SU-DHL-6 (cell line): ENCODE measurements at regions not wholly inside any gene's neighbourhood (a gene's known extent, or its start where the extent isn't known, plus 50 kb on each side); places are given as distances from the start of the nearest gene placed in this dataset.

Experiments used
- H2AFZ ChIP-seq: fragments of 200-600 bp; sonication (generic); 2 replicates; pipeline ENCODE4 v1.6.1; 2014; ENCODE audit warnings: low read depth, mild to moderate bottlenecking, moderate library complexity, mixed read lengths, antibody characterized with exemption, low read length; ENCODE audit not compliant: severe bottlenecking
- H3F3A ChIP-seq: fragments of 200-600 bp; shearing (Covaris generic); 2 replicates; pipeline ENCODE4 v1.6.0; 2016; ENCODE audit warnings: antibody characterized with exemption, mild to moderate bottlenecking; ENCODE audit not compliant: insufficient read depth
- H3K27ac ChIP-seq: fragments of 200-600 bp; sonication (generic); 2 replicates; pipeline ENCODE4 v1.5.1; 2016; ENCODE audit warnings: low read depth, mild to moderate bottlenecking, low read length, moderate library complexity, mixed read lengths
- H3K27me3 ChIP-seq: fragments of 200-600 bp; sonication (generic), shearing (Covaris generic); 2 replicates; pipeline ENCODE4 v1.6.0; 2014; ENCODE audit warnings: mild to moderate bottlenecking, low read length
- H3K36me3 ChIP-seq: fragments of 200-600 bp; sonication (generic); 2 replicates; pipeline ENCODE4 v1.6.1; 2014; ENCODE audit warnings: mild to moderate bottlenecking, low read length, mixed read lengths
- H3K4me2 ChIP-seq: fragments of 300-600, 200-600 bp; shearing (Covaris generic), sonication (generic); 2 replicates; pipeline ENCODE4 v1.6.0; 2014; ENCODE audit warnings: low read length, low read depth, mild to moderate bottlenecking; ENCODE audit not compliant: poor library complexity, severe bottlenecking
- H3K4me3 ChIP-seq: fragments of 200-600 bp; sonication (generic); 2 replicates; pipeline ENCODE4 v1.5.1; 2014; ENCODE audit warnings: antibody characterized with exemption, low read length, mild to moderate bottlenecking, mixed read lengths; ENCODE audit not compliant: insufficient read depth, poor library complexity, severe bottlenecking
- H3K79me2 ChIP-seq: fragments of 200-600 bp; sonication (generic); 2 replicates; pipeline ENCODE4 v1.6.1; 2014; ENCODE audit warnings: mild to moderate bottlenecking, low read length, moderate library complexity; ENCODE audit not compliant: insufficient read depth
- H3K9ac ChIP-seq: fragments of 200-600 bp; sonication (generic); 2 replicates; pipeline ENCODE4 v1.7.0; 2014; ENCODE audit warnings: mild to moderate bottlenecking, low read length
- H3K9me2 ChIP-seq: fragments of 200-600 bp; sonication (generic); replicated peaks from 2 replicates; pipeline ENCODE4 v1.6.1; 2014; ENCODE audit warnings: low read length; ENCODE audit not compliant: insufficient read depth
- H3K9me3 ChIP-seq: fragments of 200-600 bp; sonication (generic); 2 replicates; pipeline ENCODE4 v1.6.1; 2014; ENCODE audit warnings: low read length, mixed read lengths; ENCODE audit not compliant: insufficient read depth
- H4K20me1 ChIP-seq: fragments of 200-600 bp; sonication (generic); 2 replicates; pipeline ENCODE4 v1.6.1; 2014; ENCODE audit warnings: low read depth, mild to moderate bottlenecking, antibody characterized with exemption, low read length, moderate library complexity, mixed read lengths
- EZH2phosphoT487 ChIP-seq: fragments of 200-600 bp; sonication (generic), shearing (Covaris generic); conservative IDR thresholded peaks from 2 replicates; pipeline ENCODE4 v1.6.1; 2018; ENCODE audit warnings: mild to moderate bottlenecking, antibody characterized with exemption, low read length, moderate library complexity, mixed read lengths
- TF ChIP-seq, protein P1 (sequence below): fragments of 200-600 bp; sonication (generic); IDR thresholded peaks from one replicate; pipeline ENCODE4 v1.5.1; 2017; ENCODE audit warnings: antibody characterized with exemption, mild to moderate bottlenecking, low read length, moderate library complexity; ENCODE audit not compliant: insufficient read depth, poor library complexity, severe bottlenecking

DNA sequence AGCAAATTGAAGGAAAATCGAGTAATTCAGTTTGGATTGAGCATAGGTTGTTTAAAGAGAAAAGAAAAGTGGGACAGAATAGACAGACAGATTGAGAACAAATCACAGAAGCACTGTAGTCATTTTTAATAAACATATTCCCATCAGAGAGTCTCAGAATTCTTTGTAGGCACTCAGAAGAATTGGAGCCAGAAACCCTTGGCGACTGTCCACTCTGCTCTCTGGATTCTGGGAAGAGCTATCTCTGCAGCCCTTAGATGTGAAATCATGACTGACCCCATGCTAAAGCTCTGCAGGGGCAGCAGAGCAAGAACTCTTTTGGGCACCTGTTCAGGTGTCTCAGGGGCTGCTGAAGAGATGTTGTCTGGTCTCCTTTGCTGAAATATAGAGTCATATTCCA is 223.7 kb upstream of the KIRREL3 start:
- Histone ChIP-seq H3K4me3 (no peak overlapping the region), H3F3A (no peaks in the 10 kb centered on the region), H3K36me3 (no peaks in the 10 kb centered on the region), H3K9me3 (no peaks in the 10 kb centered on the region), H3K27me3 (no peaks in the 10 kb centered on the region), H2AFZ (no peak overlapping the region), H3K9me2 (no peaks in the 10 kb centered on the region), H3K4me2 (no peak overlapping the region), H3K79me2 (no peaks in the 10 kb centered on the region), H4K20me1 (no peaks in the 10 kb centered on the region), H3K9ac (no peak overlapping the region), H3K27ac (no peak overlapping the region)
- TF ChIP-seq EZH2phosphoT487 = no peak
- TF ChIP-seq, protein P1, sequence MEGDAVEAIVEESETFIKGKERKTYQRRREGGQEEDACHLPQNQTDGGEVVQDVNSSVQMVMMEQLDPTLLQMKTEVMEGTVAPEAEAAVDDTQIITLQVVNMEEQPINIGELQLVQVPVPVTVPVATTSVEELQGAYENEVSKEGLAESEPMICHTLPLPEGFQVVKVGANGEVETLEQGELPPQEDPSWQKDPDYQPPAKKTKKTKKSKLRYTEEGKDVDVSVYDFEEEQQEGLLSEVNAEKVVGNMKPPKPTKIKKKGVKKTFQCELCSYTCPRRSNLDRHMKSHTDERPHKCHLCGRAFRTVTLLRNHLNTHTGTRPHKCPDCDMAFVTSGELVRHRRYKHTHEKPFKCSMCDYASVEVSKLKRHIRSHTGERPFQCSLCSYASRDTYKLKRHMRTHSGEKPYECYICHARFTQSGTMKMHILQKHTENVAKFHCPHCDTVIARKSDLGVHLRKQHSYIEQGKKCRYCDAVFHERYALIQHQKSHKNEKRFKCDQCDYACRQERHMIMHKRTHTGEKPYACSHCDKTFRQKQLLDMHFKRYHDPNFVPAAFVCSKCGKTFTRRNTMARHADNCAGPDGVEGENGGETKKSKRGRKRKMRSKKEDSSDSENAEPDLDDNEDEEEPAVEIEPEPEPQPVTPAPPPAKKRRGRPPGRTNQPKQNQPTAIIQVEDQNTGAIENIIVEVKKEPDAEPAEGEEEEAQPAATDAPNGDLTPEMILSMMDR = no peak

DNA sequence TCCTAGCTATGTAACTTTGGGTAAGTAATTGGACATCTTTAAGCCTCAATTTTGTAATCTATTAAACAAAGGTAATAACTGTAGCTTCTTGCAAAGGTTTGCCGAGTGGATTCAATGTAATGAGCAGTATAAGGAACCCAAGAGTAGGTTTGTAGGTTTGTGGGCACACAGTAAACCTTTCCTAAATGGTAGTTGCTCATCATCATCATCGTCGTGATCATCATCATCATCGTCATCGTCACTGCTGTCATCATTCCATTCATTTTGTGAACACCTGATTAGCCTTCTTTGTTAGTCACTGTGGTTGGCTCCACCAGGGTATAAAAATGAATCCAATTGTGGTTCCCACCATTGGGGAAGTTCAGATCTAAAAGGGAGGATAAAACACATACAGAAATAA is 223.1 kb upstream of the KIRREL3 start:
- Histone ChIP-seq H3K27ac (no peak overlapping the region), H4K20me1 (no peaks in the 10 kb centered on the region), H3K4me3 (no peak overlapping the region), H3K79me2 (no peaks in the 10 kb centered on the region), H2AFZ (no peak overlapping the region), H3K9ac (no peak overlapping the region), H3K9me2 (no peaks in the 10 kb centered on the region), H3K27me3 (no peaks in the 10 kb centered on the region), H3F3A (no peaks in the 10 kb centered on the region), H3K4me2 (no peak overlapping the region), H3K36me3 (no peaks in the 10 kb centered on the region), H3K9me3 (no peaks in the 10 kb centered on the region)
- TF ChIP-seq EZH2phosphoT487 = no peak
- TF ChIP-seq, protein P1 = no peak

DNA sequence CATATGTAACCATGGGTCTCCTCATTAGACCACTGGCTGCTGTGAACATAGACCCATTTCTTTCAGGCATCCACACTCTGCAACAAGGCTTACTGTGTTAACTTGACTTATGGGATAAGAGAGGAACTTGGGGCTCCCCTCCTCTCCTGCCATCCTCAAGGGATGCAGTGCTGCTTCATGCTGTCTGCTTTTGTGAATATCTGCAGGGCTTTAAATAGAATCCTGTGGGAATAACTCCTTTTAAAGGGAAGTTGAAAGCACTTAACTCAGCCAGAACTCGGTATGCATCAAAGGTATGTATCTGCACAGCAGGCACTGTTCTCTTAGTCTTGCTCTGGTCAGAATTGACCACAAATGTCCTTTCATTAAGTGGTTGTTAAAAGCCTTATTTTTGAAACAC is 222.5 kb upstream of the KIRREL3 start:
- Histone ChIP-seq H3K9ac (no peak overlapping the region), H3K27ac (no peak overlapping the region), H3K9me2 (no peaks in the 10 kb centered on the region), H3F3A (no peaks in the 10 kb centered on the region), H3K27me3 (no peaks in the 10 kb centered on the region), H3K4me3 (no peak overlapping the region), H4K20me1 (no peaks in the 10 kb centered on the region), H3K79me2 (no peaks in the 10 kb centered on the region), H3K36me3 (no peaks in the 10 kb centered on the region), H2AFZ (no peak overlapping the region), H3K9me3 (no peaks in the 10 kb centered on the region), H3K4me2 (no peak overlapping the region)
- TF ChIP-seq EZH2phosphoT487 = no peak
- TF ChIP-seq, protein P1 = no peak
